HUES6 (cell line): ENCODE measurements at regions not wholly inside any gene's neighbourhood (a gene's known extent, or its start where the extent isn't known, plus 50 kb on each side); places are given as distances from the start of the nearest gene placed in this dataset.

Experiments used
- H3K27ac ChIP-seq: 2 replicates; pipeline ENCODE4 v1.7.0; 2013; ENCODE audit warnings: low read depth, mild to moderate bottlenecking, low read length, inconsistent platforms
- H3K27me3 ChIP-seq: 2 replicates; pipeline ENCODE4 v1.6.1; 2013; ENCODE audit warnings: low read length; ENCODE audit not compliant: control insufficient read depth, insufficient read depth
- H3K36me3 ChIP-seq: 2 replicates; pipeline ENCODE4 v1.6.1; 2013; ENCODE audit warnings: low read length; ENCODE audit not compliant: control insufficient read depth, insufficient read depth
- H3K4me1 ChIP-seq: 2 replicates; pipeline ENCODE4 v1.6.1; 2013; ENCODE audit warnings: low read length; ENCODE audit not compliant: control insufficient read depth, insufficient read depth
- H3K4me3 ChIP-seq: 2 replicates; pipeline ENCODE4 v1.5.1; 2013; ENCODE audit warnings: low read depth, low read length
- H3K9ac ChIP-seq: one replicate; pipeline ENCODE4 v1.6.1; 2013; ENCODE audit warnings: mild to moderate bottlenecking, low read length
- H3K9me3 ChIP-seq: 2 replicates; pipeline ENCODE4 v1.6.1; 2013; ENCODE audit warnings: low read depth, low read length; ENCODE audit not compliant: control insufficient read depth, insufficient read depth

GRCh38 chr2:186042207-186043028 is 303.8 kb downstream of the FSIP2 start:
- Histone ChIP-seq H3K9ac (no peak overlapping the region), H3K27me3 (no peaks in the 10 kb centered on the region), H3K9me3 (no peaks in the 10 kb centered on the region), H3K4me1 (no peaks in the 10 kb centered on the region), H3K4me3 (no peak overlapping the region), H3K27ac (no peak overlapping the region), H3K36me3 (no peaks in the 10 kb centered on the region)

GRCh38 chr2:186044761-186045160 is 306.2 kb downstream of the FSIP2 start:
- H3K4me3 ChIP-seq = no peak overlapping the region
- H3K27ac ChIP-seq = no peak overlapping the region
- H3K9ac ChIP-seq = no peak overlapping the region
- no peaks in the 10 kb centered on the region for H3K9me3 ChIP-seq
- H3K36me3 ChIP-seq = no peaks in the 10 kb centered on the region
- no peaks in the 10 kb centered on the region for H3K4me1 ChIP-seq
- H3K27me3 ChIP-seq = no peaks in the 10 kb centered on the region

- H3K27me3 ChIP-seq = no peaks in the 10 kb centered on the region
- H3K9ac ChIP-seq = no peak overlapping the region
- no peaks in the 10 kb centered on the region for H3K36me3 ChIP-seq
- H3K9me3 ChIP-seq = no peaks in the 10 kb centered on the region
- H3K4me1 ChIP-seq = no peaks in the 10 kb centered on the region; the same call in 1 of the 2 replicates
- no peak overlapping the region for H3K27ac ChIP-seq
- H3K4me3 ChIP-seq = no peak overlapping the region
These were observed 314.3 kb downstream of the FSIP2 start for GRCh38 chr2:186052930-186053329.

- H3K27ac ChIP-seq = peak overlapping the region; percentile 82; the same call in 1 of the 2 replicates
- H3K9ac ChIP-seq = no peak overlapping the region
- H3K4me3 ChIP-seq = no peak overlapping the region
- H3K9me3 ChIP-seq = no peaks in the 10 kb centered on the region
- no peaks in the 10 kb centered on the region for H3K27me3 ChIP-seq
- no peaks in the 10 kb centered on the region for H3K36me3 ChIP-seq
- H3K4me1 ChIP-seq = peaks cover 11% of the 10 kb centered on the region
These were observed 320.0 kb downstream of the FSIP2 start for GRCh38 chr2:186058614-186059013.

- Histone ChIP-seq H3K9ac (no peak overlapping the region), H3K4me3 (no peak overlapping the region), H3K27me3 (no peaks in the 10 kb centered on the region), H3K9me3 (no peaks in the 10 kb centered on the region), H3K4me1 (peaks cover 11% of the 10 kb centered on the region), H3K36me3 (no peaks in the 10 kb centered on the region), H3K27ac (peak overlapping the region; percentile 82)
These were observed 320.5 kb downstream of the FSIP2 start for GRCh38 chr2:186059096-186059495.

- Histone ChIP-seq H3K4me3 (no peak overlapping the region), H3K9ac (no peak overlapping the region), H3K4me1 (peaks cover 11% of the 10 kb centered on the region), H3K9me3 (no peaks in the 10 kb centered on the region), H3K36me3 (no peaks in the 10 kb centered on the region), H3K27me3 (no peaks in the 10 kb centered on the region), H3K27ac (no peak overlapping the region)
These were observed 322.3 kb downstream of the FSIP2 start for GRCh38 chr2:186060744-186061440.

DNA sequence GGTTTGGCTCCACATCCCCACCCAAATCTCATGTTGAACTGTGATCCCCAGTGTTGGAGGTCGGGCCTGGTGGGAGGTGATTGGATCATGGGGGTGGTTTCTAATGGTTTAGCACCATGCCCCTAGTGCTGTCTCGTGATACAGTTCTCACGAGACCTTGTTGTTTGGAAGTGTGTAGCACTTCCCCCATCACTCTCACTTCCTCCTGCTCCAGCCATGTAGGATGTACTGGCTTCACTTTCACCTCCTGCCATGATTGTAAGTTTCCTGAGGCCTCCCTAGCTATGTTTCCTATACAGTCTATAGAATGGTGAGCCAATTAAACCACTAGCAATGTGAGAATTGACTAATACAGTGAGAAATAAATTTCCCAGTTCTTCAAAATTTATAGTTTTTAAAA is 325.9 kb downstream of the FSIP2 start:
- H3K36me3 ChIP-seq = no peaks in the 10 kb centered on the region
- H3K27ac ChIP-seq = no peak overlapping the region
- H3K9me3 ChIP-seq = no peaks in the 10 kb centered on the region
- no peak overlapping the region for H3K9ac ChIP-seq
- H3K4me1 ChIP-seq = no peaks in the 10 kb centered on the region
- no peak overlapping the region for H3K4me3 ChIP-seq
- no peaks in the 10 kb centered on the region for H3K27me3 ChIP-seq

GRCh38 chr2:186065491-186065890 is 326.9 kb downstream of the FSIP2 start:
- Histone ChIP-seq H3K27ac (no peak overlapping the region), H3K36me3 (no peaks in the 10 kb centered on the region), H3K9ac (no peak overlapping the region), H3K4me1 (no peaks in the 10 kb centered on the region), H3K27me3 (no peaks in the 10 kb centered on the region), H3K9me3 (no peaks in the 10 kb centered on the region), H3K4me3 (no peak overlapping the region)

GRCh38 chr2:186068139-186068801 is 329.7 kb downstream of the FSIP2 start:
- Histone ChIP-seq H3K9me3 (no peaks in the 10 kb centered on the region), H3K4me1 (no peaks in the 10 kb centered on the region), H3K27me3 (no peaks in the 10 kb centered on the region), H3K9ac (no peak overlapping the region), H3K27ac (no peak overlapping the region), H3K36me3 (no peaks in the 10 kb centered on the region), H3K4me3 (no peak overlapping the region)

- no peaks in the 10 kb centered on the region for H3K4me1 ChIP-seq
- H3K27me3 ChIP-seq = no peaks in the 10 kb centered on the region
- no peak overlapping the region for H3K27ac ChIP-seq
- no peak overlapping the region for H3K4me3 ChIP-seq
- H3K36me3 ChIP-seq = no peaks in the 10 kb centered on the region
- H3K9me3 ChIP-seq = no peaks in the 10 kb centered on the region
- H3K9ac ChIP-seq = no peak overlapping the region
These were observed 331.1 kb downstream of the FSIP2 start for GRCh38 chr2:186069676-186070075.

GRCh38 chr2:186085226-186085625 is 346.6 kb downstream of the FSIP2 start:
- no peaks in the 10 kb centered on the region; the same call in 1 of the 2 replicates for H3K4me1 ChIP-seq
- no peaks in the 10 kb centered on the region for H3K36me3 ChIP-seq
- H3K27ac ChIP-seq = no peak overlapping the region
- H3K27me3 ChIP-seq = no peaks in the 10 kb centered on the region
- H3K9me3 ChIP-seq = no peaks in the 10 kb centered on the region
- no peak overlapping the region for H3K9ac ChIP-seq
- no peak overlapping the region for H3K4me3 ChIP-seq
